ENCODE measurements at regions not wholly inside any gene's neighbourhood (a gene's known extent, or its start where the extent isn't known, plus 50 kb on each side); places are given as distances from the start of the nearest gene placed in this dataset.
"Not testable (repeated sequence)": the region's sequence is repeated elsewhere in the genome, so short reads cannot be mapped to it uniquely, and the experiment has no call there.

DNA sequence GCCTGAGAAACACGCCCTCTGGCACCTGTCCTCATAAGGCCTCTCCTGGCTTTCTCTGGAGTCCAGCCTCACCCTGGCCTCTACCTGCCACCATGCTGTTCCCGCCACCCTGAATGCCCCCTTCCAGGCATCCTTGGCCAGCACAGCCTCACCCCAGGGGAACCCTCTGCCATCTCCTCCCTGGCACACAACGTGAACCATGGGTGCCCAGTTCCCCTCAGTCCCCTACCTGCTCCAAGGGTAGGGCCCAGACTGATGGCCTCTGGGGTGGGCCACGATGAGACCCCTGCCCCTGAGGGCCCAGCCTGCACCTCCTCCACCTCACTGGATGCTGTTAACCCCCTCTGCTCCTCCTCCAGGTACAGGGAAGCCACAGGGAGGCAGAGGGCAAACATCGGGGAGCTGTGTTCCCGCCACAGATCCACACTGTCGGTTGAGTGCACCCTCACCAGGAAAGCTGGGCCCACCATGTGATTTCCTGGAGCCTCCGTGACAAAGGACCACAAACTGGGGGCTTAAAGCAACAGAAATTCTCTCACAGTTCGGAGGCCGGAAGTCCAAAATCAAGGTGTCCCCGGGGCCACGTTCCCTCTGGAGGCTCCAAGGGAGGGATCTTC, 169.6 kb downstream of the BRD1 start:
- FAIRE-seq, result no peak

DNA sequence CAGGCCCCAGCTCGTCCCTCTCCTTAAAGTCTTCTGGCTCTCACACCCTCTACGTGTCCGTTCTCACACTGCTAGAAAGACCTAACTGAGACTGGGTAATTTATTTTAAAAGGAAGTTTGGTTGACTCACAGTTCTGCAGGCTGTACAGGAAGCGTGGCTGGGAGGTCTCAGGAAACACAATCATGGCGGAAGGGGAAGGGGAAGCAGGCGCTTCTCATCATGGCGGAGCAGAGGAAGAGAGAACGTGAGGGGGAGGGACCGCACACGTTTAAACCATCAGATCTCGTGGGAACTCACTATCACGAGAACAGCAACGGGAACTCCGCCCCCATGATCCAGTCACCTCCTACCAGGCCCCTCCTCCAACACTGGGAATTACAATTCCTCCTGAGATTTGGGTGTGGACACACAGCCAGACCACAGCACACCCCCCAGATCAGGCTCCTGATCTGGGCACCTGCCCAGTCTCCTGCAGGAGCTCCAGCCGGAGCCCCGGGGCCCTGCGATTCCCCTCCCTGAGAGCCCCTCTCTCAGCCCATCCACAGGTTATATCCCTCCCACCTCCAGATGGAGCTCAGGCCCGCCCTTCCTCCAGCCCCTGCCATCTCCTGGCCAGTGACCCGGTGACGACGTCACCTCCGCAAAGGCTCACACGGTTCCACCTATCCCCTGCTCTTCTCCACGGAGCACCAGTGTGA, 170.2 kb downstream of the BRD1 start:
- no peak for FAIRE-seq

DNA sequence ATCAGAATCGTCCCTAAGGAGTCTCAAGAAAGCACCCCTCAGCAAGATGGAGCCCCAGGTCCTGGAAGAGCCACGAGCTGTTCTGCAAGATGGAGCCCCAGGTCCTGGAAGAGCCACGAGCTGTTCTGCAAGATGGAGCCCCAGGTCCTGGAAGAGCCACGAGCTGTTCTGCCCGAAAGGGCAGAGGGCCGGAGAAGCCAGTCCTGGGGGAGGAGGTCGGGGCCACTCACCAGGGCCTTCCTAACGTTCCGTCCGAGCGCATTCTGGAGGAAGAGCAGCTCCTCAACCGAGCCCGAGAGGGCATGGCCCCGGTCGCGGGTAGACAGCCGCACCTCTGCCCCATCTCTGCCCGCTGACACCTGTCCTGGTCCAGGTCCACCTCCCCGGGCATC, 170.8 kb downstream of the BRD1 start:
- FAIRE-seq, result not testable (repeated sequence)

DNA sequence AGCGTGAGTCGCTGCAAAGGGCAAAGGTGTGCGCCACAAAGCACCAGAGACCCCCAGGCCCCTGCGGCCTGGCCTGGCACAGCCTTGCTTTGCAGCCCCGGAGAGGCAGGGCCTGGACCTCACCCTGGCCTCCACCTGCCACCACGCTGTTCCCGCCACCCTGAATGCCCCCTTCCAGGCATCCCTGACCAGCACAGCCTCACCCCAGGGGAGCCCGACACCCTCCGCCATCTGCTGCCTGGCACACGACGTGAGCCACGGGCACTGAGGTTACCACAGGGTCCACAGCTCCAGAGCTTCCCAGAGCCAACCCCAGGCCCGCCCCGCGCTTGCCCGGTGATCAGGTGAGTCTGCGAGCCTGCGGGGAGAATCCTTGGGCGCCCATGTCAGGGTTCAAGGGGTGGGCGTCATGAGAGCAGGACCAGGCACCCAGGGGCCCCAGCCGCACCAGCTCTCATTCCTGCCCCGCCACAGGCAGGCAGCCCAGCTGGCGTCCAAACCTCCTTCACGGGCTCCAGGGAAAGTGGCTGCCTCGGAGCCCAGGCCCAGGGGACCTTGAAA, 171.3 kb downstream of the BRD1 start:
- no peak for FAIRE-seq

DNA sequence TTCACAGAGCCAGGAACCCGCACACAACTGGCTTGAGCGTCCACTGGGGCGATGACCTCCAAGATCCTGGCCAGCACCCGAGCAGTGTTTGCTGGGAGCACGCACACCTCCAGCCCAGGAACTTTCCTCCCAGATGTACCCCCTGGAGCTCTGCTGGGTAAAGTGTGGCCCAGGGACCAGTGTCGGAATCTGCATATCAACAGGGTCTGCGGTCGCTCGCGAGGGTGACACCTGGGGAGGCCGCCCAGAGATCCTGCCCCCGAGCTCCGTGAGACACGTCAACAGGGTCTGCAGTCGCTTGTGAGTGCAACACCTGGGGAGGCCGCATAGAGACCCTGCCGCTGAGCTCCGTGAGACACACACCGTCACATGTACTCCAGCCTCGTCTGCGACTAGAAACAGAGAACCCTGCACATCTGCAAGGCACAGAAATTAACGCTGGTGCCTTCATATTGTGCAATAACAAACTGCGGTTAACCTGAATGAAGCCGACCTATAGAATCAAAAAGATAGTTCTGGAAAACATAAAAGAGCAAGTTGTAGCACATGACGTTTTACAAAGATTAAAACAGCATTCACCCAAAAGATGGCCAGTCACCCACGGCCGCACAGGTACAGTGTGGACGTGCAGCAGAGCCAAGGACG, 172.4 kb downstream of the BRD1 start:
- no peak for FAIRE-seq

DNA sequence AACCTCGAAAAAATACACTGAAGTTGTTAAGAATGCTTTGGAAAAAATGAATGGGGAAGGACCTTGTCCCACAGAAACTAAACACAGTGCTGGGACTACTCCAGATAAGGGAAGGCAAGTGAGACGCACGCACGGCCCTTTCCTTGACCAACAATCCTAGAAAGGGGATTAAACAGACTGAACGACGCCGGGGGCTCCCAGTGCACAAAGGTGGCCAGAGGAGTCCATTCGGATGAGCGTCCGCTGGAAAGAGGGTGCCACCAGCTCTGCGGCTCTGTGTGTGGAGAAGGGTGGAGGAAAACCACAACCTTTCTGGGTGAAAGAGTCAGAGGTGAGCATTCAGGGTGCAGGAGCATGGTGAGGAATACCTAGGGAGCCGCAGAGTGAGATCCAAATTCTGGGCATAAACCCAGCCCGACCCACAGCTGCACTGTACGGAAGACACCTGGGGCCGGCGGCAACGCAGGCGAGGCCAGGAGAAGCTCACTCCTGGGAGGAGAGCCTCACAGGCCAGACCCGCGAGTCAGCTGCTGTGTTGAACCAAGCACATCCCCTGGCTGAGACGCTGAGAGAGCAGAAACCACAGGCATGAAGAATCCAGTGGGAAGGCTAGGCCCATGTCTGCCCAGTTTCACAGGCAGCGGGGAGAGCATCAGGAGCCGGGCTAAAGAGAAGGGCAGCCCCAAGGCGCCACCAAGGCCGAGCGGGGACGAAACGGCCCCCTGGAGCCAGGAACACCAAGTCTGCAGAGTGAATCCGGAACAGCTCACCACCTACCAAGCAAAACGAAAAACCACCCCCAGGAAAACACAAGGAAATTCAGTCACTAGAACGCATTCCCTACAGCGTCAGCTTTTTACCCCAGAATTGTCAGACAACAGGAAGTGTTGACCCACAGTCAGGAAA, 177.1 kb downstream of the BRD1 start:
- FAIRE-seq, result no peak

DNA sequence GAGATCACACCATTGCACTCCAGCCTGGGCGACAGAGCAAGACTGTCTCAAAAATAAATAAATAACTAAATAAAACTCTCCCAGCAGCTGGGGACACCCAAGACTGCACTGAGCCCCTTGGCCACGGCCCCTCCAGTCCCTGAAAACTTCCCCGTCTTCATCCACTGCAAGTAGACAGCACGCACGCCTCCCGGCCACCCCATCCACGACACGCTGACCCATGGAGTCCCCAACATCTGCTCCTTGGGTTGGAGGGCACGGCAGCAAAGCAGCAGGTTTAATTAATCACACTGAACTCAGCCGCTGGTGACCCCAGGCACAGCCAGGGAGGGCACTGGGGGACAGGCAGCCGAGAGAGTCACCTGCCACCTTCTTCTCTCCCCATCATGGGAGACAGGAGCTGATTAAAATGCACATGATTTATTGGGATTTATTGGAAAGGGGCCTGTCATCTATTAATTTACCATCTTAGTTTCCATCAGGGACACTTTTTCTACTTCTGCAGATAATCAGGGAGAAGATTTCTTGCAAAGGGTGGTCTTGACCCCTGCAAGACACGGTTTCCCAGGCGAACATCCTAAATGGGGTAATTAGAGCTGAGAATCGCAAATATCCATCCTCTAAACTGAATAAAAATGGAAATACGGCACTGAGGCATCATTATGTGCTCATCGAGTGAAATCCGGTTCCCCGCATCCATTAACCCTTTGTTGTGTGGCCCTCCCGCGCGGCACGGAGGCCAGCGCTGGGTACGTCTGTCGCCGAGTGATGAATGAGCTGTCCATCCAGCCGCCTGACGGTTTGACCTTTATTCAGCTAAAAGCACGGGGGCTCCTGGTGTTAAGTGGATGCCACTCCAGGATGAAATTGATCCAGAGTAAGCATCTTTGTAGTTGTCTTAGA, 178.3 kb downstream of the BRD1 start:
- FAIRE-seq, result no peak

DNA sequence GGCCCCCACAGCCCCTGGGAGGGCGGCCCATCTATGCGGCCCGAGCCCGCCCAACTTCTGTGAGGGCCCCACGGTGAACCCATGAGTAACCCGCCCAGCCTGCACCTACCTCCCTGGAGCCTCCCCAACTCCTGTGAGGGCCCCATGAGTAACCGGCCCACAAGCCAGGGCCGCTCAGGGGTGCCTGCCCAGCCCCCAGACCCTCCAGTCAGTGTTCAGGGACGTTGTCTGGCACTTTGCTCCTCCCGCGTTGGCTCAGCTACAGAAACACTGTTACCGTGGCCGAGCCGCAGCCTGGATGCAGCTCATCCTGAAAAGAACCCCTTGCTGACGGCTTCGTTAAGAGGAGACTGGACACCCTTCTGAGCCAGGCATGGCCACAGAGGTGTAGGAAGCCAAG, 179.6 kb downstream of the BRD1 start:
- FAIRE-seq, result no peak

DNA sequence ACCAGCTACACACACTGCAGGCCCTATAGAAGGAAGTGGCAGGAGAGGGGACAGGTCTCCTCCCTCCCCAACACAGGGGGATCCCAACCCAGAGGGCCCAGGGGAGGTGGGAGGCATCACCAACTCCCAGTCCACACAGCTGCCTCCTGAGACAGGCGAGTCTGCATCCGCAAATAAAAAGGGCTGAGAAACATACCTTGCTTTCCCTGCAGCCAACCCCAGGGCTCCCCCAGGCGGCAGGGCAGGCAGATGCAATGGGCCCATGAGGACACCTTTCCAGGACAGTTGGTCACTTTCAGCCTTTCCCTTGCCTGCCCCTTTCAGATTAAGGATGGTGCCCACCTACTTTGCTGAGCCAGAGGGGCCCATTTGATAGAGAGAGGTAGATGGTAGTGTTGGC, 180.0 kb downstream of the BRD1 start:
- no peak for FAIRE-seq

DNA sequence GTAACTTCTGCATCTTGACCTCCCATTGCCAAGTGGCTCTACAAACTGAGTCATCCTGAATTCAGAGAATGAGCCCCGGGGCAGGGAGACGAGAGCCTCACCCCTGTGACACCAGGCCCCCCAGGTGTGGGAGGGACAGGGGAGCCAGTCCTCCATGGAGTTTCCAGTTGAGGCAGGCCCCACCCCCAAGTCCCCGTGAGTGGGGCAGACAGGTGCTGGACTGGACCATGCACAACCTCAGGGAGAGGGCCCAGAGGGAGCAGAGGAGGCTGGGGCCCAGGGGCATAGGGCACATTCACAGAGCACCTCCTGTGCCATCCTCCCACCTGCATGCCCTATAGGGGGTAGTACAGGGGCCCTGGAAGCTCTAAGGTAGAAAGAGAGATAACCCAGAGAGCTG, 180.8 kb downstream of the BRD1 start:
- FAIRE-seq, result no peak

DNA sequence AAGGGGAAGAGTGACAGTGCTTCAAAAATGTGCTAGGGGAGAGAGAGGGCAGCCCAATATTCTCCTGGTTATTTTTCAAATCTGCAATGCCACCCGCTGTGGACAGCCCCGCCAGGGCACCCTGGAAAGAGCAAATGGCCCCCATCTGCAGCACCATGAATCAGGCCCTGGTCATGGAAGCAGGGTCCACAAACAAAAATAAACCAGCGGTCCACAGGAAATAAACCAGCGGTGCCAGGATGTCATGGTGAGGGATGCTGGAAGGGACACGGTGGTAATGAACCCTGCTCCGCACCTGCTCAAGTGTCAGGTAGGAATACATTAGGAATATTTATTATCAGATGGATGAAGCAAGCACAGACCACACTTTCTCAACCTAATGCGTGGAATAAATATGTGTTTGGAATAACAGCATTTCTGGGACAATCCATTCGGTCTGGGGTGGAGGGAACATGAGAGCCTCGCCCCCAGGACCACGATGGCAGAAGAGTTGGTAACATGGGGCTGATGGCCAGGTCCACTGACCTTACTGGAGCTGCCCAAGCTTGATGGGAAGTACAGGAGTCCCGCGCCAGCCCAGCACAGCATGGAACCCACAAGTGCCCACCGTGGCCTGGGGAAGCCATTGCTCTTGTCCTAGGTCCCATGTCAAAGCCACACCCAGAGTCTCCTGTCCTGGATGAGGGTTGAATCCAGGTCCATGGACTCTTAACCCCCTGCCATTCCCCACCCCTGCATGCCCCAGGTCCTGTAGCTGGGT, 181.7 kb downstream of the BRD1 start:
- no peak for FAIRE-seq

DNA sequence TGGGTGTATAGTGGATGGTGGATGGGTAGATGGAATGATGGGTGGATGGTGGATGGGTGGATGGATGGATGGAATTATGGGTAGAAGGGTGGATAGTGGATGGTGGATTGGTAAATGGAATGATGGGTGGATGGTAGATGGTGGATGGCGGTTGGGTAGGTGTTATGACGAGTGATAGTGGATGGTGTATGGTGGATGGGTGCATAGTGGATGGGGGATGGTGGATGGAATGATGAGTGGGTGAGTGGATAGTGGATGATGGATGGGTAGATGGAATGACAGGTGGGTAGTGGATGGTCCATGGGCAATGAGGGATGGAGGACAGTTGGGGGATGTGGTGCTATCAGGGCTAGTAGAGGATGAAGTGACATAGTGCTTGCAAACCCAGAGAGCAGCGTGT, 182.4 kb downstream of the BRD1 start:
- FAIRE-seq, result no peak

DNA sequence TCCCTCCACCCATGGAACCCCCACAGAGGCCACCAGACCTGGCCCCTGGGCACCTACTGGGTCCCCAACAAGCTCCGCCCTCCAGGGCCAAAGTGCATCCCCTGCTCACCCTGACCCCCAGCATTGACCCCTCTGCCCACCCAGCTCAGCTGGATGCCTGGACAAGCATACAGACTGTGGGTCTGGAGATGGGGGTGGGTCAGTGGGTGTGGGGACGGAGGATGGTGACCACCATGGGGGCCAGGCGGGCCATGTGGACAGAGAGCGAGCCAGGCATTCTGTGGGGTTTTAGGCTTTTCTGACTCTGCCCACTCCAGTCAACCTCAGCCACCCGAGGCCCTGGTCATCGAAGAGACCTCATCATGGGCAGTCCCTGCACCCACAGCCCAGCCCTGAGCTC, 183.7 kb downstream of the BRD1 start:
- no peak for FAIRE-seq

DNA sequence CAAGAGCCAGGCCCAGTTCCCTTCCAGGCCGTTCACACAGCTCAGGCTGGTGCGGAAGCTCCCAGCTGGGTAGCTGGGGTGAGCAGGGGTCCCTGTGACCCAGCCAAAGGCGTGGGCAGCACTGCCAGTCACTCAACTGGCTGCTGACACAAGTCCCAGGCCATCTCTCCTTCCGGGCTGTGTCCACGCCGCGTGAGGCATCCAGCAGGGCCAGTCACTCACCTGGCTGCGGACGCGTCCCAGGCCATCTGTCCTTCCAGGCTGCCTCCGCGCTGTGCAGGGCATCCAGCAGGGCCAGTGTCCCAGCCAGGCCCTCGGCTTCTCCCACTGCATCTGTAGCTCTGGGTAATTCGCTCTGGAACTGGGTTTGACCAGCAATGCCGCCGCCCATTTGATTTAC, 184.2 kb downstream of the BRD1 start:
- FAIRE-seq, result no peak

DNA sequence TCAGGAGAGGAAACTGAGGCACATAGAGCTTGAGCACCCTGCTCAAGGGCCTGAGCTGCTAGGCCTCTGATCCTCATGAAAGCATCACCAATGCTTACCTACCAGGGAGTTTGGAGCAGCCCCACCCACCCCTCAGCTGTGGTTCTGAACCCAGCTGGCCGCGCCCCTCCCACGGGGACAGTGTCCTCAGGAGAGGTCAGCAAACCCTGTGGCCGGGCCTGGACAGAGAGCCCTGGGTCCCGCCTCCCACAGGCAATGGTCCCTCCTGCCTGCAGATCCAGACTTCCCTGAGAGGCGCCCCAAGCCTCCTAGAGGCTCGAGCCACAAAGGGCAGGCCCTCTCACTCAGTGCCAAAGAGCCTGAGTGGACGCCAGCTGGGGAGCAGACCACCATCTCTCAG, 184.9 kb downstream of the BRD1 start:
- FAIRE-seq, result no peak

DNA sequence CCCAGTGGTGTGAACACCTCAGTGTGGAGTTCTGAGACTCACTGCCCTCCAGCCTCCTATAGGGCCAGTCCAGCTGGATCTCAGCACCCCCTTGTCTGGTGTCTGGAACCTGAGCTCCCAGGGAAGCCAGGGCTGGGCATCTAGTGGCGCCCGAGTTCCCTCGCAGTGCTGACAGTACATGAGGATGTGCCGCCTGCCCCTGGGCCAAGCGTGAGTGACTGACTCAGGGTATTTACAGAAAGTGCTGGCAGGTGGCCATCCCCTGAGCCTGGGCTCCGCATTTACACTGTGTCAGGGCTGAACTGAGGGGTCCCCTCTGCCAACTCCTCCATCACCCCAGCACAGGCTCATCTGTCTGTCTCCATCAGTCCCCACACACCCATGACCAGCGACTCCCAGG, 185.3 kb downstream of the BRD1 start:
- FAIRE-seq, result no peak

DNA sequence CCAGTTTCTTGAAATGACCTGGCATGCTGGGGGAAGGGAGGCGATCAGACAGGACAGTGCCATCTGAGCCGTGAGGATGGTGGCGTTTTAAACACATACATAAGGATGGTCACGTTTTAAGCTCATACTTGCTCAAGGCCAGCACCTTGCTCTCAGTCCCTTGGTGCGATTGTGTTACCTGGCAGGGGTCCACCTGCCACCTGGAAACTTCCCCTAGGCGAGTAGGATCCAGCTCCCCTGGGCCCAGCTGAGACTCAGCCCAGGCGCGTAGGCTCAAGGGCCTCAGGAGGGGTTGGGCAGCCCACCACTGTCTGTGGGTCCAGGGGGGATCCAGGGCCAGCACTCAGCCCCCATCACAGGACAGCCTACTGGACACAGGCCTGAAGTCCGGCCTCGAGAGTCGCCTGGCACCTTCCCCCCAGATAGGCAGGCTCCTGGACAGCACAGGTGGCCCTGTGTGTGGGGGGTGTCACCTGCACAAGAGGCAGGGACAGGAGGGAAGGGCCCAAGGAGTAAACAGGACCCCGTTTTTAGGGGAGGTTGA, 185.8 kb downstream of the BRD1 start:
- no peak for FAIRE-seq

DNA sequence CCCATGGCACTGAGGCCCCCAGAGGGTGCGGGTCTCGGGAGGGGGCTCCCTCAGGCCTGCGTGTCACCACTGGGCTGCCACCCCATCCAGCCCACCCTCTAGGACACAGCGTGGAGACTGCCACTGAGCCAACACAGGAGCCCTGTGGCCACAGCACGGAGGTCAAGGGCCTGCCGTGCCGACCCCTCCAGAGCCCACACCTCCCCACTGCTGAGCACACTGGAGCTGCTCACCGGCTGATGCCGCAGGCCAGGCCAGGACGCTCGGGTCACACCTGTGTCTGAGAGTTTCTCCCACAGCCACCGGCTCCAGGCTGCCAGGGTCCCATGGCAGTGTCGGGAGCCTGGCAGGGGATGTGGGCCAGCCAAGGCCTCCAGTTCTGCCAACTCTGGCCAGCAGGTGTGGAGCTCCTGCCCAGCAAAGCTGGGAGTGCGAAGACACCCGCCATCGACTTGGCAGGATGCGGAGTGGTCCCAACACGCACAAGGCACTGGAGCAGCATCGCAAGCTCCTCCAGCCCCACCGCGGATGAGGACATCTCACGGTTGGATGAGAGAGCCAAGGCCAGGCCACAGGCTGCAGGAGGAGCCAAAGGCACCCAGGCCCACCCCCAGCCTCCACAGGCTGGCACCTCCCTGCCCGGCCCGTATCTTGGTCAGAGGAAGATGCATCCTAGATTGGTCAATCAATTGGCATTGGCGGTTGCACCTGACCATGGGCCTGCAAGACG, 187.1 kb downstream of the BRD1 start:
- FAIRE-seq, result no peak

DNA sequence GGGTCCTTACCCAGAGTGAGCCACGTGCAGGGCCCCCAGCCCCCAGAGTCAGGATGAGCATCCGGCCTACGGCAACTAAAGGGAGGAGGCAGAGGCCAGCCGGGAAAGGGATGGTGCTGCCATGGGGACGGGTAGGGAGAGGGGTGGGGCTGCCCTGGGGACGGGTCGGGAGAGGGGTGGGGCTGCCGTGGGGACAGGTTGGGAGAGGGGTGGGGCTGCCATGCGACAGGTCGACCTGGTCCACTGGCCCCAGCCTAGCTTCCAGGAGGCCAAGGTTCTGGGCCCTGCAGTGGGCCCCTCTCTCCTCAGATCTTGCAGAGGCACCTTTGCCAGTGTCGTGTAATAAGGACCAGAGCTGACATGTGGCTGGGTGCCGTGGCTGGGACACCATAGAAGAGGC, 187.7 kb downstream of the BRD1 start:
- no peak for FAIRE-seq

DNA sequence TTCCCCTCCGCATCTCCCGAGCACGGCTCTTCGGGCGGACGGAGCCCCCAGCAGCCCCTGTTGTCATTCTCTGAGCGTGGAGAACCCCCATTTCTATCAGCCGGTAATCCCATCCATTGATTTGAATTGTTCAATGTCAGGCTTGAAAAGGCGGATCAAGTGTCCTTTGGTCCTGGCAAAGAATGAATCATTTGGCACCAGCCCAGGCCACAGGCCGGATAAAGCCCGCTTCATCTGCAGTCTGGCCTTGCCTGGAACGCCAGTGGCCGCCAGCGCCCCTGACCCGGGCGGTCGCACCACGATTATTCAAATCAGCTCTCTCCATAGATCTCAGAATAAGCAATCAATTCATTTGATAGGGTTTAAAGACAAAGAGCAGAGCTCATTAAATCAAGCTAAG, 188.9 kb downstream of the BRD1 start:
- FAIRE-seq, result no peak
